NCI-H345 treated with DMSO at 0.1 percent for 48 hours (cell line): ENCODE measurements at regions not wholly inside any gene's neighbourhood (a gene's known extent, or its start where the extent isn't known, plus 50 kb on each side); places are given as distances from the start of the nearest gene placed in this dataset.

ENCODE experiments used
- DNase-seq: peaks from one replicate; lab custom pipeline; 2025; ENCODE audit not compliant: unreplicated experiment; lab: John Stamatoyannopoulos, UW

DNA sequence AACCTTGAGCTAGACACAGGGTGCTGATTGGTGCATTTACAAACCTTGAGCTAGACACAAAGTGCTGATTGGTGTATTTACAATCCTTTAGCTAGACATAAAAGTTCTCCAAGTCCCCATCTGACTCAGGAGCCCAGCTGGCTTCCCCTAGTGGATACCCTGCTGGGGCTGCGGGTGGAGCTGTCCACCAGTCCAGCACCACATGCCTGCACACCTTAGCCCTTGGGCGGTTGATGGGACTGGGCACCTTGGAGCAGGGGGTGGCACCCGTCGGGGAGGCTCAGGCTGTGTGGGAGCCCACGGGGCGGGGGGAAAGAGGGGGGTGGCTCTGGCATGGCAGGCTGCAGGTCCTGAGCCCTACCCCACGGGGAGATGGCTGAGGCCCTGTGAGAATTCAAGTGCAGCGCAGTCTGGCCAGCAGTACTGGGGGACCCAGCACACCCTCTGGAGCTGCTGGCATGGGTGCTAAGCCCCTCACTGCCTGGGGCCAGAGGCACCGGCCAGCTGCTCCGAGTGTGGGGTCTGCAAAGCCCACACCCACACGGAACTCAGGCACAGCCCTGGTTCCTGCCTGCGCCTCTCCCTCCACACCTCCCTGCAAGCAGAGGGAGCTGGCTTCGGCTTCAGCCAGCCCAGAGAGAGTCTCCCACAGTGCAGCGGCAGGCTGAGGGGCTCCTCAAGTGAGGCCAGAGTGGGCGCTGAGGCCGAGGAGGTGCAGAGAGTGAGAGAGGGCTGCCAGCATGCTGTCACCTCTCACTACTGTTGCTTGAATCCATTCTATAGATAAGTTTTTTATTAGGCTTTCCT lies 369.8 kb upstream of the SMIM30 start:
- DNase-seq, result no peak

DNA sequence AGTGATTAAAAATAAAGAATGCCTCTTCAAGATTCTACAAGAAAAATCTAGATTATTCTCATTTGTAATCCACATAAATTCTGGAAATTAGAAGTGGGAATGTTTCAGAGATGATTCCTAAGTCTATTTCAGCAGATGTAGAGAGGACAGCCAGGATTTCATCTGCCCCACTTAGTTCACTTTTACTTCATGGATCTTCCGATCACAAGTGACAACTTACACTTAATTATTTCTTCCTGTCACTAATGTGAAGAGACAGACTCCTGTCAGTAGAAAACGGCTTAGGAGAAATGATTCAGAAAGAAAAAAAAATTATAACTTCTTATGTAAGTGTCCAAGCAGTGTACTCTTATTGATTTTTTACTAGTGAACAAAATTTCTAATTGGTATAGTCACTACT lies 368.2 kb upstream of the SMIM30 start:
- DNase-seq, result no peak

DNA sequence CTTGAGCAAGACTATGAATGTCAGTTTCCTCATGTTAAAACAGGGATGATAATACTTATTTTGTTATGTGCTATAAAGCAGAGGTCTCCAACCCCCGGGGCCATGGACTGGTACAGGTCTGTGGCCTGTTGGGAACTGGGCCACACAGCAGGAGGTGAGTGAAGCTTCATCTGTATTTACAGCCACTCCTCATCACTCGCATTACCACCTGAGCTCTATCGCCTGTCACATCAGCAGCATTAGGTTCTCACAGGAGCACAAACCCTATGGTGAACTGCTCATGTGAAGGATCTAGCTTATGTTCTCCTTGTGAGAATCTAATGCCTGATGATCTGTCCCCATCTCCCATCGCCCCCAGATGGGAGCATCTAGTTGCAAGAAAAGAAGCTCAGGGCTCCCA lies 365.3 kb upstream of the SMIM30 start:
- DNase-seq, result no peak

DNA sequence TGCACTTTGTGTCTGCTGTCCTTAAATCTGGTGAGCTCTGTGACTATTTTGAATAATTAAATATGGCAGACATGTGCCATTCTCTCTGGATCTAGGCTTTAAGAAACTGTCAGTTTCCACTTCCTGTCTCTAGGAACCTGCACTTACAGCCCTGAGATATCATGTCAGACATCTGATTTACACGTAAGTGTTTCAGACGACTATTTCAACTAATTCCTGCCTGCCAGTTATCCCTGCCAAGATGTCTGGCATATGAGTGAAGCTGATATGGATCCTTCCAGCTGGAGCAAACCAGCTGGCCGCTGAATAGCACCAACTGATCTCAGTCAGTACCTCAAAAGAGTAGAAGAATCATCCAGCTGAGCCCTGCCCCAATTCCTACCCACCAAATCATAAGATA lies 362.2 kb upstream of the SMIM30 start:
- DNase-seq, result no peak

DNA sequence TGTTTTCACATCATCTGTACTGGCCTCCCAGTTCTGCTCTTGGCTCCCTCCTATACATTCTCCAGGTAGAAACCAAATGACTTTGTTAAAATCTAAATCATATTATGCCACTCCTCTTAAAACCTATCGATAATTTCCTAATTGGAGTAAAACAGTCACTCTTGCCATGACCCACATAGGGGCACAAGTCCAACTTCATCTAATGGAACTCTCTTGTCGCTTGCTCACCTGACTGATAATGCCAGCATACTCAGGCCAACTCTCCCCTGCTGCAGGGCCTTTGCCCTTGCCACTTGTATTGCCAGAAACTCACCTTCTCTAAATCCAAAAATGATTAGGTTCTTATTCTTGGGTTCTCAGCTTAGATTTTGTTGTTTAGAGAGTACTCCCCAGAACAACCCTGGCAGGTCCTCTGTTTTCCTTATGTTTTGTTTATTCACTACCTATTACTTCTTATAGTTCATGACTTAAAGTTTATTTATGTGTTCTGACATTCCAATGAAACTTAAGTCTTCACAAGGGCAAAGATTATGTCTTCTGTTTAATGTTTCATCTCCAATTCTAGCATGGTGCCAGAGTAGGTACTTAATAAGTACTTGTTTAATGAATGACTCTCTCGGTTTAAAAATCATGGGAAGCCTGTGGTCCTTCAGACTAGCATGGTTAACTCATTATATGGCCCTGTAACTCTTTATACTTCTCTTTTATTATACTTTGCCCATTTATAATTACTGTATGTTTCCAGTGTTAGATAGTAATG lies 345.9 kb upstream of the SMIM30 start:
- no peak for DNase-seq

GRCh38 chr7:113460067-113460466 lies 341.7 kb upstream of the SMIM30 start:
- no peak for DNase-seq

- no peak for DNase-seq
Measured at GRCh38 chr7:113456533-113456932, 338.2 kb upstream of the SMIM30 start.

DNA sequence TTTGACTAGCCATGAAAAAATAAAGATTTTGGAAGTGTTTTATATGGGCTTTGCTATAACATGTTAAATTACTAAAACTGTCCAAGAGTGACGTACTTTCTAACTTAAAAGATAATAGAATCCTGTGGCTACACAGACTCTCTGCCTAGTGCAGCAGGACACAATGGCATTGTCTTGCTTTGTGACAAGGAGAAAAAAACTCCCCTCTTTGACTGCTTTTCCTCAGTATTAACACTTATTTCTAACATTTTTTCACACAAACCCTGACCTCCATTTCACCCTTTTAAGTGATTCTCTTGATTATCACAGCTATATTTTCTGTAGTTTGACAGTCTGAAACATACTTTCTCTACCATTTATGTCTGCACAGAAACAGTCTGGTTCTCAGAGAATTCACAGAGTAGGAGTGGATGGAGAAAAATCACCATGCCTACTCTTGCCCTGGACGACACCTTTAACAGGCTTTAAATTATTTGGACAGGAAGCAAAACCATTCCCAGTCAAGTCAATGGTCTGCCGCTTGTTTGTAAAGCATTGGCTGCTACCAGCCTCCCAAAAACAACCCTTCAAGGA lies 336.3 kb upstream of the SMIM30 start:
- DNase-seq, result no peak

DNA sequence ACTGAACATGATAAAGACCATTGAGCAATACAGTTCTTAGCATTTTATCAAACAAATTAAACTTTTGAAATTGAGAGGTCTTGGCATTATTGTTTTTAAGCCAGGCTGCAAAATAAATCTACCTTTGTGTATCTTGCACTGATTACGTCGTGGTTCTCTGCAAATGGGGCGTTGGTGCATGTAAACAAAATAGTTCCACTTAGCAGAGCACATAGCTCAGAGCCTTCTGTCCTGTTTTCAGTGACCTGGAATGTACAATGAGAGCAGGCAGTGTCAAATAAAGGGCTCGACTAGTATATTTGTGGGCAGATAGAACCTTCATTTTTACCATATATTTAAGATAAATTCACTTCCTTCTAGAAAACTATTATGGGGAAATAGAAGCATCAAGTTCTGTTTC lies 333.9 kb upstream of the SMIM30 start:
- DNase-seq, result no peak

DNA sequence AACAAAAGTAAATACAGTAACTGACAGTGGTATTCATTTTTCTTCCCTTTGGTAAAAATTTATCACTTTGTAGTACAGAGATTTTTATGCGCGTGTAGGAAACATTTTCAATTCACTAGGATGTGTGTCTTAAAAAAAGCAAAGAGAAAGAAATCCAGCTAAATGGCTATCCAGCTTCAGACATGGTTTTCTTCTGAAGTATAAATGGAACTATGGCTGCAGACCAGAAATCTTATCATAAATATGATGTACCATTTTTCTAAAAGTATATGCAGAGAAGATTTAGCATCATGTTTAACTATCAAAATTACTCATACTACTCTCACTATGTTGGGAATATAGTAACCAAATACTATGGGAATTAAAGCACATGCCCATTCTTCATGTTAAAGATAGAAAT lies 328.4 kb upstream of the SMIM30 start:
- DNase-seq, result no peak

DNA sequence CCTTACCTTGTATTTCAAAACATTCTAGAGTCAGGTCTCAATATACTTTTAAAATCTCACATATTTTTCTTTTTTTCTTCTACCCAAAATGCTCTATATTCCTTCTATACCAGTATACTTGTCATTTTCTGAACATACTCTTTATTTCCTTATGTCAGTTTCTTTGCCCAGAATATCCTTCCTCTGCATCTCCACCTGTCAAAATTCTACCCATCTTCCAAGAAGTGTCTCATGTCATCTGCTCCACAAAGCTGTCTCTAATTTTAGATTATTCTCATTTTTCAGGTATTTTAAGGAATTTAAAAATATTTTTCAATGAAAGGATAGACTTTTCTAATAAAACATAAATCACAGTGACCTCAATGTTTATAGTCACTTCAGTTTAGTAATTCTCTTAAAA lies 328.0 kb upstream of the SMIM30 start:
- DNase-seq, result no peak

DNA sequence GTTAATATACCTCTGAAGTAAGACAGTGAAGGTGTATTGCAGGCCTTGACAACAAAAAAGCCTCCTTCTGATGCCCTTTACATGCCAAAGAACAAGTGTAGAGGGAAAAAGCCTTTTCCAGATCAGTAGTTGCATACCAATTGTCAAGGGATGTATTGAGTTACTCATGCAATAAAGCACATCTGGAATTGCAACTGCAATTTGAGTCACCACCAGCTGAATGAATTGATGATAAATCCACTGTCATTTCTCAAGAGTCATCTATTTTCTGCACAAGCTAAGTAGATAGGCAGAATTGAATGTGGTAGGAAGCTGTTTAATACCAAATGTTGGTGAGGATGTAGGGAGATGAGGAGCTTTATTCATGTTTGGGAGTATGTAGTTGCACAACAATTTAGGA lies 325.9 kb upstream of the SMIM30 start:
- DNase-seq, result no peak

DNA sequence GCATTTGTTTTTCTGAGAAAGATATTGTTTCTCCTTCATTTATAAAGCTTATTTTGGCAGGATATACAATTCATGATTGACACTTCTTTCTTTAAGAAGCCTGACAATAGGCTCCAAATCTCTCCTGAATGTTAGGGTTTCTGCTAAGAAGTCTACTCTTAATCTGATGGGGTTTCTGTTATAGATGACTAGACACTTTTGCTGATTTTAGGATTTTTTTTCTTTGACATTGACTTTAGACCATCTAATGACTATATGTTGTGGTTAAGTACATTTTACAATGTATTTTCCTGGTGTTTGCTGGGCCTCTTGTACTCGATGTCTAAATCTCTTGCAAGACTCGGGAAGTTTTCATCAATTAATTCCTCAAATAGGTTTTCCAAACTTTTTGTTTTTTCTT lies 321.8 kb upstream of the SMIM30 start:
- DNase-seq, result no peak

DNA sequence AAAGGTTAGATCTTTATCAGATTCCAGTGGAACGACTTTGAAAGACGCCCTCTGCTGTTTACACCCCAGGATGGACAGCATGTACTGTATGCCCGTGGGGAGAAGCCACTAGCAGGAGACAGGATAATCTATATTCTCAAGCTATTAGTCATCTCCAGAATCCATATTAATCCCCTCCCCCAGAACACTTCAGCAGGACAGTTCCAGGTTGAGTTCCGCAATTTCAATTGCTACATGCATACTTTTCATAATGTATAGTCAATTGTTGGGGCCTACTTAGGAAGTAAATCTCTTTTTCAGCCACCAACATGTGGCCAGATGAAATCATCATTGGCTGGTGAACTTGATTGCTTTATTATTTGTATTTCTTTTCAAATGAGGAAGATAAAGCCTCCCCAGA lies 313.1 kb upstream of the SMIM30 start:
- no peak for DNase-seq

DNA sequence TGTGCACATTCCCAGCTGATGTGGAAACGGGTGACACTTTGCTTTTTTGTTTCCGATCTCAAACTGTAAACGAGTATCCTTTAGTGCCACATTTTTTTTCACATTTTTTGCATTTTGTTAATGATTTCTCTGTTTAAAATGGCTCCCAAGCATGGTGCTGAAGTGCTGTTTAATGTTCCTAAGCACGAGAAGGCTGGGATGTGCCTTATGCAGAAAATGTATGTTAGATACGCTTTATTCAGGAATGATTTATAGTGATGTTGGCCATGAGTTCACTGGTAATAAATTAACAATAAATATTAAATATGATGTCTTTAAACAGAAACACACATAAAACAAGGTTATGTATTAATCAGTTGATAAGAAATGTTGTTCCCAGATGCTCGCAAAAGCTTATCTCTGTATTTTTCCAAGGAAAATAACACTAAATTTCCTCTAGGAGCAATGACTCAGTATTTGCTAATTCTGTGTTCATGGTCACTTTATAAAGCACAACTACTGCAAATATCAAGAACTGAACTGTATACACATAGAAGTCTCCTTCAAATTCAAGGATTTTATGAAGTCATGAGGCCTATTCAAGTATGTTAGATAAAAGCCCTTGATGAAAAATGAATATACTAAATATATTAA lies 305.9 kb upstream of the SMIM30 start:
- DNase-seq, result no peak

GRCh38 chr7:113421696-113422330 lies 303.5 kb upstream of the SMIM30 start:
- peak; percentile 68 for DNase-seq

- no peak for DNase-seq
Measured at GRCh38 chr7:113414401-113415035, 296.2 kb upstream of the SMIM30 start.

DNA sequence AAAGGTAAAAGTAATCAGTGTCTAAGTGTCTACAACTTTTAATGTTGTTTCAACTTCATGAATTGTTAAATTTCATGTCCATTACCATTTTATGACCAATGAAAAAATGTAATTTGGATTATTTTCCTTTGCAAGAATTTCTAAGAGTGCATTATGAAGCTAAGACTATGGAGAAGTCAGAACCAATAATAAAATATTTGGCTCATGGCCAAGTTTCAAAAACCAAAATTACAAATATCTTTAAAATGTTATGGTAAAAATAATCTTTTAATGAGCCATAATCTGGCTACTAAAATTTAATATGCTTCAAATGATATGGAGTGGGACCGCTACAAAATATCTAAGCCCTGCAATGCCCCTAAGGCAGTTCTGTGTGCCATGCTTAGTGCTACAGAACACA lies 294.1 kb upstream of the SMIM30 start:
- no peak for DNase-seq

GRCh38 chr7:113410796-113411195 lies 292.4 kb upstream of the SMIM30 start:
- no peak for DNase-seq

DNA sequence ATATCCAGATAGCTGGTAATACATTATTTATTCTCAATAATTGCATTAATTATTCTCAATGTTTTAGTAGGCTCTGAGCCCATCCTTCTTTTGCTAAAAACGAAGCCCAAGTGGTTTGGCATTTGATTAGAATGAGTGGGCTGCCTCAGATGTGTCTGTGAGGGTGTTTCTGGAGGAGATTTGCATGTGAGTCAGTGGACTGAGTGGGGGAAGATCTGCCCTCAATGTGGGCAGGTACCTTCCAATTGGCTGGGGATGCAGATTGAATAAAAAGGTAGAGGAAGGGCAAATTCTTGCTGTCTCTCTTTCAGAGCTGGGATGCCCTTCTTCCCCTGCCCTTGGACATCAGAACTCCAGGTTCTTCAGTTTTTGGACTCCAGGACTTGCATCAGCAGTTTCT lies 290.6 kb upstream of the SMIM30 start:
- no peak for DNase-seq
